ENCODE measurements at regions not wholly inside any gene's neighbourhood (a gene's known extent, or its start where the extent isn't known, plus 50 kb on each side); places are given as distances from the start of the nearest gene placed in this dataset.

DNA sequence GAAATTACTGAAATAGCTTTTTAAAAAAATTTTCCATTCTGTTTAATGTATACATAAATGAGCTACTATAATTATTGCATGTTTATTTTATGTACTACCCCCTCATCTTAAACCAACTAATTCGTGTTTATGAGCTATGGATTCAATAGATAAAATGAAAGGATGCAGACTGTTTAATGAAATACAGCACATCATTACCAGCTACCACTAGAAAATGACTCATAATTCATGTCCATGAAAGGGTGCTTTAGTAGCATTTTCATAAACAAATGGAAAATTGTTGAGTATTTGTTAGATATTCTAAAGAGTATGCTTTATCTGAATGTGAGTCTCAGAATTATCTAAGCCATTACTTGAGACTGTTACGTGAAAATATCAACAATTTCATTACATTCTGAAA lies 1590.1 kb downstream of the HACE1 start:
- no peaks in the 10 kb centered on the region for H3K36me3 Mint-ChIP-seq (ENCODE audit: low read depth)
- DNase-seq (no peak), ATAC-seq (no peak)
- H3K4me1 Mint-ChIP-seq (ENCODE audit: low read depth): no peaks in the 10 kb centered on the region
- CTCF ChIA-PET: no interaction called here
- no peak overlapping the region for H3K27ac Mint-ChIP-seq
- TF ChIP-seq, protein P1, sequence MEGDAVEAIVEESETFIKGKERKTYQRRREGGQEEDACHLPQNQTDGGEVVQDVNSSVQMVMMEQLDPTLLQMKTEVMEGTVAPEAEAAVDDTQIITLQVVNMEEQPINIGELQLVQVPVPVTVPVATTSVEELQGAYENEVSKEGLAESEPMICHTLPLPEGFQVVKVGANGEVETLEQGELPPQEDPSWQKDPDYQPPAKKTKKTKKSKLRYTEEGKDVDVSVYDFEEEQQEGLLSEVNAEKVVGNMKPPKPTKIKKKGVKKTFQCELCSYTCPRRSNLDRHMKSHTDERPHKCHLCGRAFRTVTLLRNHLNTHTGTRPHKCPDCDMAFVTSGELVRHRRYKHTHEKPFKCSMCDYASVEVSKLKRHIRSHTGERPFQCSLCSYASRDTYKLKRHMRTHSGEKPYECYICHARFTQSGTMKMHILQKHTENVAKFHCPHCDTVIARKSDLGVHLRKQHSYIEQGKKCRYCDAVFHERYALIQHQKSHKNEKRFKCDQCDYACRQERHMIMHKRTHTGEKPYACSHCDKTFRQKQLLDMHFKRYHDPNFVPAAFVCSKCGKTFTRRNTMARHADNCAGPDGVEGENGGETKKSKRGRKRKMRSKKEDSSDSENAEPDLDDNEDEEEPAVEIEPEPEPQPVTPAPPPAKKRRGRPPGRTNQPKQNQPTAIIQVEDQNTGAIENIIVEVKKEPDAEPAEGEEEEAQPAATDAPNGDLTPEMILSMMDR (IDR thresholded peaks at IDR 0.05): no peak
- H3K4me3 Mint-ChIP-seq: no peak overlapping the region
- intact Hi-C loops (cut with micrococcal nuclease): no loop called here
- POLR2A ChIA-PET: no interaction called here
- H3K27me3 Mint-ChIP-seq: no peaks in the 10 kb centered on the region
- peaks cover 2% of the 10 kb centered on the region for H3K9me3 Mint-ChIP-seq

DNA sequence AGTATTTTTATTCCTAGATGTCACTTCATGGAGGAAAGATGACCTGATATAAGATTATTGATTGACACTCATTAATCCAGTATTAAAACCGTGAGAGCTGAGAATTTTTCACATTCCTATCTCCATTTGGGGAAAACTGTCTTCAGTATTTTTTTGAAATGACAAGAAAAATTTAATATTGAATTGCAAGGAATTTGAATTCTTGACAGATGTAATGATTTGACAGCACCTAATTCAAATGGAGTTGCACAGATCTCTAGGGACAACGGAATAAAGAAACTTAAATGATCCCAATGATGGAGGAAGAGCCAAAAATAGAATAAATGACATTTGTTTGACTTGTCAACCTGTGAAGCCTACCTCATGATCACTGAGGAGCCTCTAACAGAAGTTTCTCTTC lies 1591.4 kb downstream of the HACE1 start:
- H3K27ac Mint-ChIP-seq: no peak overlapping the region
- H3K27me3 Mint-ChIP-seq: no peaks in the 10 kb centered on the region
- intact Hi-C loops (cut with micrococcal nuclease): no loop called here
- no peaks in the 10 kb centered on the region for H3K4me1 Mint-ChIP-seq (ENCODE audit: low read depth)
- no peaks in the 10 kb centered on the region for H3K36me3 Mint-ChIP-seq (ENCODE audit: low read depth)
- ATAC-seq (no peak), DNase-seq (no peak)
- ChIA-PET POLR2A (no interaction called here), CTCF (no interaction called here)
- H3K9me3 Mint-ChIP-seq: peaks cover 2% of the 10 kb centered on the region
- TF ChIP-seq, protein P1 (IDR thresholded peaks at IDR 0.05): no peak
- H3K4me3 Mint-ChIP-seq: no peak overlapping the region

DNA sequence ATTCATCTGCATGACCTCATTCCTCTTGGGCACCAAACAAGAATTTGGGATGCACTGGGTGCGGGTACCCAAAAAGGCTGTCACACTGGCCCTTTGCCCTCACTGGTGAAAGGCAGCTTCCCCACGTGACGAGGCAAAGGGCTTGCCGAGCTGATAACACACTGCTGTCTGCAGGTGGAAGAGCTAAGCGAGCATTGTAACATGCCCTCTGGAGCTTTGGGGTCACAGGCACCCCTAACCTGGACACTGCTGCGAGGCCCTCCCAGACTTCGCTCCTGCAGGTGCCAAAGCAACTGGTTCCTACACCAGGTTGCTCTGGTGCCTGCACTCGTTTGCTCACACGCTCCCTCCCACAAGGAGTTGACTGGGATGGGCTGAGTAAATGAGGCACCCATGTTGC lies 1595.7 kb downstream of the HACE1 start:
- ChIA-PET POLR2A (no interaction called here), CTCF (no interaction called here)
- DNase-seq (no peak), ATAC-seq (no peak)
- Mint-ChIP-seq H3K4me3 (no peak overlapping the region), H3K27ac (no peak overlapping the region), H3K36me3 (ENCODE audit: low read depth) (no peaks in the 10 kb centered on the region), H3K27me3 (no peaks in the 10 kb centered on the region), H3K4me1 (ENCODE audit: low read depth) (no peaks in the 10 kb centered on the region), H3K9me3 (peaks cover 3% of the 10 kb centered on the region)
- intact Hi-C loops (cut with micrococcal nuclease): no loop called here
- TF ChIP-seq, protein P1 (IDR thresholded peaks at IDR 0.05): no peak

DNA sequence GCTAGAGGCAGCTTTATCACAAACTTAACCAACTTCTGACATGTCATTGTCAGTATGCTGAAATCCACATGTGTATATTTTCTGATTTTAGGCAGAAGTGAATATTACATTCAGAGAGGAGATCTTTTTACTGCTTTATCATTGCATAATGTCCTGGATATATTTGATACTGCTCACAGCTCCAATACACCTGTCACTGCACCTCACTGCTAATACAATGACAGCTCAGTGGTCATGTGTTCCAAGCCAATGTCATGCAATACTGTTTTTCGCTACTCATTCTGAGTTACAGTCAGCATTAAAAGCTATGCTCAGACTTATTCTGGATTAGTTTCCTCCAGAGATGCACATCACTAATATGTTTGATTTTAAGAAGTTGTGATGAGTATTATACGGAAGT lies 1604.6 kb downstream of the HACE1 start:
- H3K36me3 Mint-ChIP-seq (ENCODE audit: low read depth): no peaks in the 10 kb centered on the region
- no peak overlapping the region for H3K27ac Mint-ChIP-seq

DNA sequence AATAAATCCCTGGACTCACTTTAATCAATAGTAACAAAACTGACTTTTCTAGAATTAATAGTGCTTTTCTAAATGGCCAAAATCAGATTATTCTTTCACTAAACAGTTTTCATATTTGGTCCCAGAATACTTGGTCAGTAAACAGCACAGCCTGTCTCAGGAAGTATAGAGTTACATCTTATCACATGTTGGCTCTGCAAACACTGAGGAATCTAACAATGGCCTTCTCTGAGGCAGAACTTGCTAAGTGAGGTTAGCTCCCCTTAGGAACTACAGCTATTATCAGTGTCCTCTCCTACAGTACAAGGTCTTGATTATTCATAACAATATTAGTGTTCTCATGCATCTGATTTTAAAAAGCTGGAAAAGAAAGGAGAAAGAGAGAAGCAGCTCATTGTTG lies 1622.8 kb downstream of the HACE1 start:
- intact Hi-C loops (cut with micrococcal nuclease): no loop called here
- no peak for DNase-seq
- ChIA-PET CTCF (no interaction called here), POLR2A (no interaction called here)
- ATAC-seq: no peak
- H3K36me3 Mint-ChIP-seq (ENCODE audit: low read depth): no peaks in the 10 kb centered on the region
- H3K27ac Mint-ChIP-seq: no peak overlapping the region
- TF ChIP-seq, protein P1 (IDR thresholded peaks at IDR 0.05): no peak
- H3K9me3 Mint-ChIP-seq: peaks cover 6% of the 10 kb centered on the region
- no peak overlapping the region for H3K4me3 Mint-ChIP-seq
- no peaks in the 10 kb centered on the region for H3K4me1 Mint-ChIP-seq (ENCODE audit: low read depth)
- H3K27me3 Mint-ChIP-seq: no peaks in the 10 kb centered on the region

More for the DNA sequence above, 1604.6 kb downstream of the HACE1 start:
- DNase-seq: no peak
- Mint-ChIP-seq H3K4me1 (ENCODE audit: low read depth) (no peaks in the 10 kb centered on the region), H3K9me3 (peaks cover 5% of the 10 kb centered on the region), H3K27me3 (no peaks in the 10 kb centered on the region), H3K4me3 (no peak overlapping the region)
- TF ChIP-seq, protein P1 (IDR thresholded peaks at IDR 0.05): no peak
- no peak for ATAC-seq
- intact Hi-C loops (cut with micrococcal nuclease): no loop called here
- ChIA-PET CTCF (no interaction called here), POLR2A (no interaction called here)

Measured in activated CD8-positive, alpha-beta T cell treated with anti-CD3 and anti-CD28 coated beads for 36 hours (primary cell).